GM21619 (cell line): ENCODE measurements at regions not wholly inside any gene's neighbourhood (a gene's known extent, or its start where the extent isn't known, plus 50 kb on each side); places are given as distances from the start of the nearest gene placed in this dataset.

Source experiments
- ATAC-seq: cut with Tn5 transposase; IDR thresholded peaks from one replicate; pipeline ENCODE4 v1.9.1; 2021; ENCODE audit not compliant: unreplicated experiment

DNA sequence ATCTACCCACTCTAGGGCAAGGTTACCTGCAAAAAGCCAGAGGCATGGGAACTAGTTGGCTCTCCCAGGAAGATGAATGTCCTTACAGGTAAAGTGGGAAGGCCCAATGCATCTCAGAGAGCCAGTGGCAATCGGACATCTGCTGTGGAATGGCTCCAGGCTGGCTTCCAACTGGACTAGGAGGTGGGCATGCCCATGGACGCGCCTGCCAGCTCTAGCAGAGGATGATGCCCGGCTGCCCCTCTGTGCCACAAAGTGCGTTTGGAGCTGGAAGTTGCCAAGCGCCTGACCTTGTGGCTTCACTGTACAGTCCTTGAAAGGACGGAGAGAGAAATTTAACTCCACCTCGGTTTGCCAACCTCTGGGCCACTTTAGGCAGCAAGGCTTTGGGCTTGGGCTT is 84.4 kb downstream of the NR2F2 start:
- ATAC-seq = no peak

DNA sequence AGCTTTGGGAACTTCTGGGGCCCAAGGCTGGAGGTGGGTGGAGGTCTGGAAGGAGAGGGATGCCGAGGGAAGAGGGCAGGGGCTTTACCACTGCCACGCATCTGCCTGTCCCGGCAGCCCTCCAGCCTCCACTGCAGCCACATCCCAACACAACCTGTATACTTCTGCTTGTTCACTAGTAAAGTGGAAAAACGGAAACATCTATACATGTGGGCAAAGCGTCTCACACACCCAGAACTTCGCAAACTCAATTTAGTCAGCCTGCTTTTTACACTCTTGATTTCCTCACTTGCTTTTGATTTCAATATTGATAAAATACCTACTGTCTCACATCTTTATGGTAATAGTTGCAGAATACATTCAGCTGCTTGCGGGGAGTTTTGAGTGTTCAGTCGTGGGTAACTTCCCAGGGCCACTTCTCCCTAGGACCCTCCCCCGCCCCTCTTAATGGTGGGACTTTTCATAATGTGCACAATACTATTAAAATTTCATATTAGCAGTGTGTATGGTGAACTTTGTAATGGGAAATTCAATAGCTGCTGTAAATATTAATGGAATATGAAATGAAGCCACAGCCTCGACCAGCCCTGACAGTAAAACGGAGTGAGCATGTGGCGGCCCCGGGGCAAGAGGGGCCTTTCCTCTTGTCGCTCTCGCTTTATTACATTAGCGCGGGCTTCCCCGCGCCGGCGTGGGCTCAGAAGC is 85.2 kb downstream of the NR2F2 start:
- no peak for ATAC-seq

DNA sequence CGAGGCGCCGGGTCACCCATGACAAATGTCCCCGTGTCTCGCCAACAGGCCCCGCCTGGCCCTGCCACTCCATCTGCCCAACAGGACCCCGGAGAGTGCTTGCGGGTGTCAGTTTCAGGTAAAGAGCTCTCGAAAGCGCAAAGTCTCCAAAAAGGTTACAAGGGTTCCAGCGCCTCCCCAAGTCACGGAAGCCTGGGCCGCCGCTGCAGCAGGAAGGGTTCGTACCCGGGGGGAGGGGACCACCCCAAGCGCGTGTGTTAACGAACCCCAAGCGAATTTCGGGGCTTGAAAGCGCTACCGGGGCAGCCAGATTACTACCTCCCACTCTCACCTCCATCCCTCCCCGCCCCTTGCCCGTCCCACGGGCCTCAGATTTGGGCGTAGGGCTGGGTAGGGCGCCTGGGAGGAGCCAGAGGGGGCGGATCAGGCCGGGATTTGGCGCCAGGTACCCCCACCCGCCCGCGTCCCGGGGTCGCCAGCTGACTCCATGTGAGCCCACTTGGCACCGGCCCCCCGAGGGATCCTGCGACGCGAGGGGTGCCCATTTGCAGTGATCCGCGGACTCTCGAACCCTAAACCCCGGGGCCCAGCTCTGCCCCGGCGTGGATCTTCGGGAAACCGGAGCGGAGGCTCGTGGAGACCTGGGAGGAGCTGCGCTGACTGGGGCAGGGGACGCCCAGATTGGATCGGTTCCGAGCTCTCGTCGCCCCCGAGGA is 85.9 kb downstream of the NR2F2 start:
- no peak for ATAC-seq

DNA sequence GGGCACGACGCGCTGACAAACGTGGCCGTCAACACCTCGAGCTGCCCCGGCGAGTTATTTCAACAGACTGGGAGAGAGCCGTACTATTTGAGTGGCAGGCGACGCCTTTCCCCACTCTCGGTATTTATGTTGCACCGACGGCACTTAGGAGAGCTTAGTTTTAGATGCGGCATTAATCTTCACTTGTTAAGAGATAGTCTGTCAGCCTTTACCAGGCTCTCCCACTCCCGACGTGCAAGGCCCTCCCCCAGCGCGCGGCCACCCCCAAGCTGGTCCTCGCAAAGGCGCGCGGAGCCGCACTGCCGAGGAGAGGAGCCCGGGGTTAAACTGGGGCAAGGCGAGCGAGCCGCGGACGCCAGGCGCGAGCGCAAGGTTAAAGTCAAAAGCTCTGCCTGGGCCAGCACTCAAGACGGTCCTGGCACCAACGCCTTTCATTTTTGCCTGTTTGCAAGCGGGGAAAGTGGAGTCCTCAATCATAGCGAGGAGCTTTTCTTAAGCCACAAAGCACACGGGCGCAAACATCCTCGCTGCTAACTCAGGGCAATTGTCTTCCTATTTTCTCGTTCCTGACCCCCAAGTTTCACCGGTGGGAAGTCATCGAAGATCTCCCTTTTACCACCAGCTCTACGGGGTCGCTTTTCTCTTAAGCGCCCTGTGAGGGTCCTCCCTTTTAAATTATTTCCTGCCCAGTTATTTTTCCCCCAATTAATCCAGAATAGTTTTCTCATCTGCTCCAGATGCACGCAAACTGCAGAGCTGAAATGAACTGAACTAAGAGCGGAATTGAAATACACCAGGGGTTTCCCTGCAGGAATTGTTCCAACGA is 86.6 kb downstream of the NR2F2 start:
- no peak for ATAC-seq

DNA sequence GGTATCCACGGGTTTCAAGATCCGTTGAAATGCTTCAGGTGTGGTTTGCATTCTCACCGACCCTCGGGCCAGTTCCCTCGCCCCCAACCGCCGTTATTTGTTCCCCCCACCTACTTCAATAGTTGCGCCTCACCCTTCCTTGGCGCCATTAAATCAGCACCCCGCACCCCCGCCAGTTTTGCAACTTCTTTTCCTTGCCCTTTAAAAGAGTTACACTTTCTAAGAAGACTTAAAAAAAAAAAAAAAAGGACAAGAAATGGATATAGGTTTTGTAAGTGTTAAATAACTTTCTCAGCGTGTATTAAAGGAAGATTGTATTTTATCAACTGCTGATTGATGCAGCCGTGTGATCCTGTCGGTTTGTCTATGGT is 87.2 kb downstream of the NR2F2 start:
- ATAC-seq = no peak

DNA sequence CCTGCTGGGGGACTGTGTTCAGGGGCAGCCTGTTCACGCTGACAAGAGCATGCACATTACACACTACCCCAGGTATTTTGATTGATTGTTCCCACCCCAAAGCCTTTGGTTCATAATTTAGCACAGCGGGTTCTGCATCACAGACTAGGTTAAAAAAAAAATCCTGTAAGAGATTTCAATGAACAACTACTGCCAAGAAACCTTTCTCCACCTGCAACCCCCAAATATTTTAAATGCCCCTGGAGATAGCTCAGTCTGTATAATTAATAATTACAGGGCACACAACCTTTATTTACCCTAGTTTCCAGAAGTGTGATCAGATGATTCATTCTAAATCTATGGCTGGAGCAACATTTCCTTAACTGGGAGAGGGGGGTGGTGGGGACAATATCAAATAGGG is 87.6 kb downstream of the NR2F2 start:
- ATAC-seq = no peak

DNA sequence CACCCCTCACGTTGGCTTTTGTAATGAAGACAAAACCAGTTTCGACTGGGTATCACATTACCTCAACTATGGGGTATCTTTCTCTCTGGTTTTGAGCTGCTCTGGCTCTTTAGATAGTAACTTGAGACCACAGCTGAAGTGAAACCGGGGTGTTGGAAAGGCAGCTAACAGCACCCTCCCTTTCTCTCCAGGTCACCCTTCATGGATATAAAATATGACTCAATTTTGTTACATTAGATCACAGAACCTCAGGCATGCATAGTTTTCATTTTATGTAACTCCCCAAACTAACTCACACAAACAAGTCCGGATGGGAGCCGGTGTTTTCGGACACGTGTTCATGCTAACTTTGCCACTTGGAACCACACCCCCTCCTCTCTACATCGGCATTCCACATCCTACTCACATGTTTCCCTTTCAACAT is 90.7 kb downstream of the NR2F2 start:
- ATAC-seq = no peak

DNA sequence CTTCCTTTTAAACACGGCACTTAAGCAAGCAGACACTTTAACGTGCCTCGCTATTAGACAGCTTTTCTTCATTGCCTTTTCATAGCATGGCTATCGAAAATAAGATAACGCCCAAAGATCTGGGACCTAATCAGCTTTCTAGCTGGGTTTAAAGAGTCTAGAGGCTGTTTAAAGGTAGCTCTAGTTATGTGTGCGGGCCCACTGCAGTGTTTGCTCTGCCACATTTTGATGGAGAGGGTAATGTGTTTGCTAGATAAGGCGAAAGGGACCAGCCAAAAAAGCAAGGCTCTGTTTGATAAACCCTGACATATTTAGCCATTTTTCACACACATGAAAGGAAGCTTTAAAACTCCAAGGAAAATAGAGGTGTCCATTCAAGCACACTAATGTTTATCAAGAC is 91.6 kb downstream of the NR2F2 start:
- no peak for ATAC-seq

DNA sequence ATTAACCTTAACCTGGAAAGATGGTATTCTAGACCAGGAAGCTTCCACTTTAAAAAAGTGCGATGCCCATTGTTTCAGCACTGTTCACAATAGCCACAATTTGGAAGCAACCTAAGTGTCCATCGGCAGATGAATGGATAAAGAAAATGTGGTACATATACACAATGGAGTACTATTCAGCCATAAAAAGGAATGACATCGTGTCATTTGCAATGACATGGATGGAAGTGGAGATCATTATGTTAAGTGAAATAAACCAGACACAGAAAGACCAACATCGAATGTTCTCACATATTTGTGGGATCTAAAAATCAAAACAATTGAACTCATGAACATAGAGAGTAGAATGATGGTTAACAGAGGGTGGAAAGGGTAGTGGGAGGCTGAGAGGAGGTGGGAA is 94.2 kb downstream of the NR2F2 start:
- no peak for ATAC-seq

DNA sequence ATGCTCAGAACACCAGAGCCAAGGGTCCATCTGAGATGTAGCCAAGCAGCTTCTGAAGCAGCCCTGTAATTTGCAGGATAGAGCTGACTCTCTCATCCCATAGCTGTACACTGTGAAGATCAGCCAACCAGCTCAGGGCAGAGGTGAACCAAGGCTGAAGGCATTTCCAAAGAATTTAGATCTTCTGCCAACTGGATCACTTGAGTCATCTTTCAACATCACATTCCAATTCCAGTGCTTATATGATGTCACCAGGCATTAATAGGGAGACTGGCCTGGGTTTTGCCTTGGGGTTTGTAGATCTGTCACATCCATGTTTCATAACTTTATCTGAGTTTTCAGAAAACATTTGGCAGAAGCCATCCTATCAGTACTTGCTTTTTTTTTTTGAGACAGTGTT is 98.2 kb downstream of the NR2F2 start:
- no peak for ATAC-seq

DNA sequence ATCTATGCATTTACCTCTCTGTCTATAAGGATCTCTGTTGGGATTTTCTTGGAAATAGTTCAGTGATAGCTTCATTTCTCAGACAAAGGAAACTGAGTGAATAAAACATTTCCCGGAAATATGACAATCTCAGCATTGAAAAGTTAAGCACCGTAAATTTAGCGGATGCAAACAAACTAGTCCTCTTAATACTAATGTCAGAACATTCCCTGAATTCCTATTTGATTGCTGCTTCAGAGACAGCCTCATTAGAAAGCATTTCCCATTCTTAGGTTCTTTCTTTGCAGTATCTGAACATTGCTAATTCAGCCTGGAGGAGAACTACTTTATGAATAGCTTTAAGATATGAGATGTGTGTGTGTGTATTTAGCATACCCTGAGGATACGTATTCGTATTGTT is 101.3 kb downstream of the NR2F2 start:
- ATAC-seq = no peak

DNA sequence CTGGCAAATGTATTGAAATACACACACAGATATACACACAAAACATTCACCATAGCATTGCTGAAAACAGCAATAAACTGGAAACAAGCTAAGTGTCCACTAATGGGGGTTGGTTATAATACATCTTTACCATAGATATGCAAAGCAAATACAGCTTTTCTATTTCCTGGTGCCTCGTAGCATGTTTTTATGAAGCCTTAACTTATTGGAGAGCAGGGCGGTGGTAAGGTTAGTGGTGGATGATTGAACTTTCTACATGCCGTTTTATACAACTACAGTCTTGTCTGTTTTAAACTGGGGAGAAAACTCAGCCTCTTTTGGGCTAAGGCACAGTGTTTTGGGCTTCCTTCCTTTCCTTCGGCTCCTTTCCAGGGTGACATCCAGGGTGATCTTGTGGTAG is 104.5 kb downstream of the NR2F2 start:
- ATAC-seq = no peak

DNA sequence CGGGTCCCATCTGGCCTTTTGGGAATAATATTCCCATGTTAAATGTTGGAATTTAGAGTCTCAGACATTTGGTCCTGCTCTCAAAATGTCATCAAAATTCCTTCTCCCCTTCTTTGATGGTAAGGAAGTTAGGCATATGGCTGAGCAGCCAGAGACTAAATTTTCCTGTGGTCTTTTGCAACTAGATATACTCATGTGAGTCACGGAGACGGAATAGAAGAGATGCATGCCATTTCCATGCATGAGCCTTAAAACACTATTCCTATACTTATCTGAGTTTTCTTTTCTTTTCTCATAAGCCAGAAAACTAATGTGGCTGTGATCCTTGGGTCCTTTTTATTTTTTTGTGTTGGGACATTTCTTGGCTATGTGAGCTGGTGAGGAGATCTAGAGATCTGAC is 105.3 kb downstream of the NR2F2 start:
- no peak for ATAC-seq

DNA sequence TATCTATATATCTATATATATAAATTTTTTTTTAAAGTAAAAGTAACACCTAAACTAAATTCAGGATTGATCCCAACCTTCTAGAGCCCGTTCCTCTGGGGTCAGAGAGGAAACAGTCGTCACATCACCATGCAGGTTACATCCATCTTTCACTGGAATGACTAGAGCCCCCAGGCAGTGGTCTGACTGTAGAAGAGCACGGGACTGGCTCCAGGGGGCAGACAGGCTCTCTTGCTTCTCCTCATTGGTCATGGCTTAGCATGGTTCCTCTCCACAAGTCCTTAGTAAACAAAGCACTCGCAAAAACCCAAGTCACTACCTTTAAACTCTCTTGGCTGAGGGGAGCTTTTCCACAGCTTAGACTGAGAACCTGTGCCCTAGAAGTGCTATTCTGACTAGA is 110.5 kb downstream of the NR2F2 start:
- no peak for ATAC-seq

DNA sequence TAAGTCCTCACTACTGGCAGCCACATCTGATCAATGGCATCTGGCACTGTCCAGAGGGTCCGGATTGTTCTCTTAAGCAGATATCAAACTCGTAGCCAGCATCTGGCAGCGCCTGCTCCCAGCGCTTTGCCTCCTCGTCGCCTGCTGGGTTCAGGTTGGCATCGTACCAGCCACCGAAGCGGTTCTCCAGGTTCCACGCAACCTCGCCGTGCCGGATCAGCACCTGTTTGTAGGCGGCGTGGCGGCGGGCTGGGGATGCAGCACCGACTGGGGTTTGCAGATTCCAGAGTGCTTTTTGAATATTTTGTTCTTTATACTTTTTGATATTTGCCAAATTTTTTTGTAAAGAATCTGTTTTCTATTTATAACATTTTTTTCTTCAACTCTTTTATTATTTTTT is 111.6 kb downstream of the NR2F2 start:
- no peak for ATAC-seq

DNA sequence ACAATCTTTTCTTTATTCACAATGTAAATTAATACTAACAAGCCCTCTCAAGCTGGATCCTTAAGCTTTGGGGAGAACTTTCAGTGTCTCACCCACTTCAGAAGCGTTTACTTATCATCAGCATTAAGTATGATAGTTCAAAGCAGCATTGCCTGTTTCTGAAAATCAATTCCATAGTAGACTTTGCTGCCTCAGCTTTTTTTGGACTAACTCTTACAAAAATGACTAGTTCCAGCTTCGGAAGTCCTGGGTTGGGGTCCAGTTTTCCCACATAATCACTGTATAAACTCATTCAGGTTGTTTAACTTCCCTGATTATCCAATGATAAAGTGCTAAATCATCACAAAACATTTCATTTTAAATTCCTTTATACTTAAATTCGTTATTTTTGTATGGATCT is 114.4 kb downstream of the NR2F2 start:
- ATAC-seq = no peak

DNA sequence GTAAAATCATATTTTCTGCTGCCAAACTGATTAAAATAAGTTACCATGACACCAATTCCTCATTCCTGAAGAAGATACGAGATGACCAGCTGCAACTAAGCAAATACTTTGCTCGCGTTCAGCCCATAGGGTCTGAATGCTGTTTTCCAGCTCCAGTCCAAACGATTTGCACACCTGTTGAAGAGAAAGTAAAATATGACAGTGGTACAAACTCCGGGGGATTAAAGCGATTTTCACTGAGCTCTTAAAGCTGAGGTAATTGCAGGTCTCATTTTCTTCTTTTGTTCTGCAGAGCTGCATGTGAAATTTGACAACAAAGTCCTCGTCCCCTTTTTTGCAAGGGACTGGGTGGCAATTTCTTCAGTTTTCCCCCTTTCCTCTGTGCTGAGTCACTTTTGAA is 118.4 kb downstream of the NR2F2 start:
- no peak for ATAC-seq

DNA sequence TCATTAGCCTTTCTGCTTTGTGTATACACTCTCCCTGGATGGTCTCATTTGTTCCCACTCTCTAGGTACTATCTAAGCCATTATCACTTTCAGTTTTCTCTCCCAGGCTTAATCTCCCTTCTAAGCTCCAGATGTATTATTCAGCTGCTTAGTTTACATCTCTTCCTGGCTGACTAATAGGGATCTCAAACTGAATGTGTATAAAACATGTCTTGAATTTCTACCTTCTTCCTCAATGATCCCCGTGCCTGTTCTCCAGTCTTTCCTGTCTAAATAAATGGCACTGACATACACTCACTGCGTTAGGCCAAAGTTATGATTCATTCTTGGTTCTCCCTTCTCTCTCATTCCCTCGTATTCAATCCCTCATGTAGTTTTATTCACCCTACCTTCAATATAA is 127.3 kb downstream of the NR2F2 start:
- no peak for ATAC-seq

DNA sequence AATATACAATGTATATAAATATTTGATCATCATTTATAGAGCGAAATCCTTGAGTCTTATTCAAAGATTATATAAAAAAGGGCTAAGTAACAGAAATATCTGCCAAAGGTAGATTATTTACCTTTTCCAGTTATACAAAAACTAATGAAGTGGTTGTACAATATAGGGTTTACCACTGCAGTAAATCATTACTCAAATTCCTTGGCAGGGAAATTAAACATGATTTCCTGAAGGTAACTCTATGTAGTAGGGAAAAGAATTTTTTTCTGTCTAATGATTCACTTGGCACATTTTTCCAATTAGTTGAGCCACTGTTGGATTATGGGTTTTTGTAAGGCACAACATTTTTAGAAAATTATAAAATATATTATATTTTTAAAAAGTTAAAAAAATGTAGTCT is 129.6 kb downstream of the NR2F2 start:
- no peak for ATAC-seq

DNA sequence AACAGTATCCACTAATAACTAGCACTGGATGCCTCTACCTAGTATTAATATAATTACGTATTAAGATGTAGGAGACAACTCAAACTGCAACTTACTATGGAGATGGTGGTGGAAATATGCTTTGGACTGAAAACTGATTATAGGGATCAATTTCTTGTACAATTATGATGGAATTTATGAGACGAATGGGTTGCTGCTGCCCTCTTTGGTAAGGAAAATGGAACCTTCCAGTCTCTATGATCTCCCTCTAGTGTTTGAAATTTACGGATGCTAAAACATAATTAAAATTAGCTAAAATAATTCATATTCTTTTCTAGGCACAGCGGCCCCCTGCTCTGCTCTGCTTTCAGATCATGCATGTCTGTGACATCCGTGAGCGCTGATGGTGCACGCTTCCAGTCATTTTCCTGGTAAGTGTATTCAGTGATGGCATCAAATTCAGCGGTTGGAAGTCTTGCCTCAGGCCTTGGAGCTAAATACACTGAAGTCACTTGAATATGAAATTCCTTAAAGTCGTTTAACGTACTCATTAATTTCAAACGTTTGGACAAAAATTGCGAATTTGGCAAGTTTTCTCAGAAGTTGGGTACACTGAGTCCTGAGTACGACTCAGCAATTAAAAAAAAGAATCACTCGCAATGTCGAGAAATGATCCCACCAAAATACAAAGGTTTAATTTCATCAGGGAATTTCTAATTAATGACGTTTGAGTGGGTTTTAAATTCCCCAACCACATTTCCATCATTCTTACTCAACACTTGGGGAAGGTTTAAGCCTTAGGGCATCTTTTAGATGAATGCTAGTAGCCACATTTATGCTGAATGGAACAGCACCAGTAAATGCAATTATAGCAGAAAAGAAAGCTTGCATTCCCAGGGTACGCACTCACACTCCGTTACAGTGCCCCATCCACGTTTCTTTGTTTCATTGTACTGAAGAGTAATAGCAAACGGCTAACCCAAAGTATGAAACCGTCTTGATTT is 132.6 kb downstream of the NR2F2 start:
- no peak for ATAC-seq

DNA sequence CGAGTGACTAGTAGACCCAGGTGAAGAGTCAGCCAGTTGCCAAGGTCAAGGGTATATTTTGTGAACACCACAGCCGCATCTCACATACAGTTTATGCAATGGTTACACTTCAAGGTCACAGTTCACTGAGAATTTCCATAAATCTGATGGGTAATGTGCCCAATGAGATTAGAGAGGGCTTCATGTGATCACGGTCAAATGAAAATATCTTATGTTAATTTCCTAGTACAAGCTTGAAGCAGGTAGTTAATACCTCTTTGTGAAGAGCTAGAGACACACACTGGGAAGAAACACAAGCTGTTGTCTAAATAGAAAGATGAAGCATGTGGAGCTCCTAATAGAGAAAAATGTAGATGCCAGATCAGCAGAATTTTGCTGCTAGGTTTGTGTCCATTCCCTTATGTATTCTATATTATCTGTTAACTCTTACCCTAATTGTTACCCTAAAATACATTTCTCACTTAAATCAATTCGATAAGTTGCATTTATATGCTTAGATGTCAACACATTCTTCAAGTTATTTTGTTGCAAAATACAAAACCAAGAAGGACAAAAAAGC is 136.0 kb downstream of the NR2F2 start:
- ATAC-seq = no peak
